ENCODE measurements at regions not wholly inside any gene's neighbourhood (a gene's known extent, or its start where the extent isn't known, plus 50 kb on each side); places are given as distances from the start of the nearest gene placed in this dataset.

DNA sequence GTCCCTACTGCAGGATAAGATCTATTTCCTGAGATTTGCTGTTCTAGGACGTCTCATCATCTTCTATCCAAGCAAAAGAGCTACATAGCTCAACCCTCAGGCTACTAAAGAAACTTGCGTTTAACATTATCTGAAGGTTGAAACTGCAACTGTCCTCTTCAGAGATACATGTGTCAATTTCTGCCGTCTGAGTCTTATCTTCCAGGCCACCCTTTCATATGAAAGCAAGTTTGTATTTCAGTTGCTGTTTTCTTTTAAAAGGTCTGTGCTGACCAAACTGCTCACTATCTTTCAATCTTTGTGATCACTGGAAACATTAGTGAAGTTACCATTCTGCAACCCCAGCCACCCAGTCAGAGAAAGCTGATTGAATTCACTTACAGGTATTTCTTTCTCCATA is 108.6 kb upstream of the RAB3GAP2 start:
- Histone ChIP-seq H2AFZ (ENCODE audit: control insufficient read depth, low read length) (no peak overlapping the region), H3K27me3 (ENCODE audit: control insufficient read depth, extremely low read depth, insufficient read depth, low read length) (no peaks in the 10 kb centered on the region), H3K4me3 (ENCODE audit: control insufficient read depth in 2 of 3, extremely low read depth in 1 of 3, insufficient read depth in 2 of 3, low read depth in 1 of 3, low read length in 3 of 3) (no peak overlapping the region), H3K79me2 (ENCODE audit: control insufficient read depth, insufficient read depth, low read length) (no peaks in the 10 kb centered on the region), H3K9me1 (ENCODE audit: control insufficient read depth, extremely low read depth, insufficient read depth, low read length) (no peaks in the 10 kb centered on the region), H3K9me3 (ENCODE audit: control insufficient read depth, low read depth, low read length) (peaks cover 2% of the 10 kb centered on the region), H3K27ac (ENCODE audit: control insufficient read depth, insufficient read depth, low read length) (no peak overlapping the region), H3K4me2 (ENCODE audit: control insufficient read depth, extremely low read depth, insufficient read depth, low read depth, low read length) (no peak overlapping the region), H3K36me3 (ENCODE audit: control insufficient read depth in 2 of 2, extremely low read depth in 1 of 2, insufficient read depth in 2 of 2, low read length in 2 of 2) (no peaks in the 10 kb centered on the region), H4K20me1 (ENCODE audit: control insufficient read depth, extremely low read depth, insufficient read depth, low read length) (no peaks in the 10 kb centered on the region), H3K9ac (ENCODE audit: control insufficient read depth, extremely low read depth, insufficient read depth, low read length) (no peak overlapping the region), H3K4me1 (ENCODE audit: control insufficient read depth, extremely low read depth, insufficient read depth, low read length) (no peaks in the 10 kb centered on the region)
- dilution Hi-C loops (cut with MboI; ENCODE audit: extremely low pct_ligation_motif_present, low sequenced_read_pairs): no loop called here
- no peak for DNase-seq (ENCODE audit: low read depth, low spot score)
- TF ChIP-seq EZH2 (IDR thresholded peaks at IDR 0.05; ENCODE audit: low read length): no peak
- TF ChIP-seq, protein P1, sequence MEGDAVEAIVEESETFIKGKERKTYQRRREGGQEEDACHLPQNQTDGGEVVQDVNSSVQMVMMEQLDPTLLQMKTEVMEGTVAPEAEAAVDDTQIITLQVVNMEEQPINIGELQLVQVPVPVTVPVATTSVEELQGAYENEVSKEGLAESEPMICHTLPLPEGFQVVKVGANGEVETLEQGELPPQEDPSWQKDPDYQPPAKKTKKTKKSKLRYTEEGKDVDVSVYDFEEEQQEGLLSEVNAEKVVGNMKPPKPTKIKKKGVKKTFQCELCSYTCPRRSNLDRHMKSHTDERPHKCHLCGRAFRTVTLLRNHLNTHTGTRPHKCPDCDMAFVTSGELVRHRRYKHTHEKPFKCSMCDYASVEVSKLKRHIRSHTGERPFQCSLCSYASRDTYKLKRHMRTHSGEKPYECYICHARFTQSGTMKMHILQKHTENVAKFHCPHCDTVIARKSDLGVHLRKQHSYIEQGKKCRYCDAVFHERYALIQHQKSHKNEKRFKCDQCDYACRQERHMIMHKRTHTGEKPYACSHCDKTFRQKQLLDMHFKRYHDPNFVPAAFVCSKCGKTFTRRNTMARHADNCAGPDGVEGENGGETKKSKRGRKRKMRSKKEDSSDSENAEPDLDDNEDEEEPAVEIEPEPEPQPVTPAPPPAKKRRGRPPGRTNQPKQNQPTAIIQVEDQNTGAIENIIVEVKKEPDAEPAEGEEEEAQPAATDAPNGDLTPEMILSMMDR (optimal IDR thresholded peaks at IDR 0.05 in 1 of 3, IDR thresholded peaks at IDR 0.05 in 1 of 3, conservative IDR thresholded peaks at IDR 0.05 in 1 of 3; ENCODE audit: extremely low read depth in 1 of 3, insufficient read depth in 2 of 3, low read length in 3 of 3): no peak
- FAIRE-seq: no peak

DNA sequence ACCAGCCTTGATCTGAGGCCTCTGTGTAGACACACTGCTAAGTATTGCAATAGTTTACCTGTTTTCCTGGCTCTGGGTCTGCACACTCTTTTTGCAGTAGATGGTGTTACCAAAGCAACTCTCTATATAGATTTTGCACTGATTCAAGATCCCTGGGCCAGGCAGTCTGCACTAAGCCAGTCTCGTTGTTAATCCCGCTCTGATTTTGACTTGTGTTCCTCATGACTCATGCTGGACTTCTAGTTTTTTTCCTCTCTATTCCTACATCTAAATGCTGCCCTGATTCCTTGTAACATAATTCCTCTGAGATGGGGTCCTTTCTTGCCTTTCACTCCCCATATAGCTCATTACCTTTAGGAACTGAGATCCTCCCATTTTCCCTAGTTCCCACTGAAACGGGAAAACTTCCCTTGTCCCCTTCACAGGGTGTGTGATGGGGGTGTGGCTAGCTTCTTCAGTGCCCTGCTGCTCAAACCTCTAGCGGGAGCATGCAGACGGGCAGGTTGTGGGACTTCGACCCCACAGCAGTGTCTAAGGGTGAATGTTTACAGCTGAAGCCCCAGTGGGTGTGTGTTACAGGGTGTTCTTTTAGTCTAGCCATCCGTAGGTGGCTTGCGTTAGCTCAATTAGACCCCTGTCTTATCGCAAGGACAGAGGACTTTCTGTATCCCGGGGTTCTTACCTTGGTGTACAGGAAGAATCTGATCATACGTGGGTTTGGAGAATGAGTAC is 106.5 kb upstream of the RAB3GAP2 start:
- TF ChIP-seq EZH2 (IDR thresholded peaks at IDR 0.05; ENCODE audit: low read length): no peak
- TF ChIP-seq, protein P1 (optimal IDR thresholded peaks at IDR 0.05 in 1 of 3, IDR thresholded peaks at IDR 0.05 in 1 of 3, conservative IDR thresholded peaks at IDR 0.05 in 1 of 3; ENCODE audit: extremely low read depth in 1 of 3, insufficient read depth in 2 of 3, low read length in 3 of 3): no peak
- Histone ChIP-seq H3K4me1 (ENCODE audit: control insufficient read depth, extremely low read depth, insufficient read depth, low read length) (no peaks in the 10 kb centered on the region), H3K36me3 (ENCODE audit: control insufficient read depth in 2 of 2, extremely low read depth in 1 of 2, insufficient read depth in 2 of 2, low read length in 2 of 2) (no peaks in the 10 kb centered on the region), H3K79me2 (ENCODE audit: control insufficient read depth, insufficient read depth, low read length) (no peaks in the 10 kb centered on the region), H3K27ac (ENCODE audit: control insufficient read depth, insufficient read depth, low read length) (no peak overlapping the region), H3K27me3 (ENCODE audit: control insufficient read depth, extremely low read depth, insufficient read depth, low read length) (no peaks in the 10 kb centered on the region), H2AFZ (ENCODE audit: control insufficient read depth, low read length) (no peak overlapping the region), H3K9me1 (ENCODE audit: control insufficient read depth, extremely low read depth, insufficient read depth, low read length) (no peaks in the 10 kb centered on the region), H3K9me3 (ENCODE audit: control insufficient read depth, low read depth, low read length) (peaks cover 2% of the 10 kb centered on the region), H3K4me3 (ENCODE audit: control insufficient read depth in 2 of 3, extremely low read depth in 1 of 3, insufficient read depth in 2 of 3, low read depth in 1 of 3, low read length in 3 of 3) (no peak overlapping the region), H3K9ac (ENCODE audit: control insufficient read depth, extremely low read depth, insufficient read depth, low read length) (no peak overlapping the region), H3K4me2 (ENCODE audit: control insufficient read depth, extremely low read depth, insufficient read depth, low read depth, low read length) (no peak overlapping the region), H4K20me1 (ENCODE audit: control insufficient read depth, extremely low read depth, insufficient read depth, low read length) (no peaks in the 10 kb centered on the region)
- FAIRE-seq (no peak), DNase-seq (ENCODE audit: low read depth, low spot score) (no peak)
- dilution Hi-C loops (cut with MboI; ENCODE audit: extremely low pct_ligation_motif_present, low sequenced_read_pairs): no loop called here
